Colon (tissue), 2 donors: ENCODE measurements at regions not wholly inside any gene's neighbourhood (a gene's known extent, or its start where the extent isn't known, plus 50 kb on each side); places are given as distances from the start of the nearest gene placed in this dataset.
A peak's percentile ranks its signal among the peaks of the same experiment; 100 is the strongest.

ENCODE experiments used
- FAIRE-seq: peaks from 2 replicates; lab custom pipeline; 2012; peaks lifted over from hg19 to GRCh38; lab: Jason Lieb, UNC
- donor health status: control.
- donor health status: control.

DNA sequence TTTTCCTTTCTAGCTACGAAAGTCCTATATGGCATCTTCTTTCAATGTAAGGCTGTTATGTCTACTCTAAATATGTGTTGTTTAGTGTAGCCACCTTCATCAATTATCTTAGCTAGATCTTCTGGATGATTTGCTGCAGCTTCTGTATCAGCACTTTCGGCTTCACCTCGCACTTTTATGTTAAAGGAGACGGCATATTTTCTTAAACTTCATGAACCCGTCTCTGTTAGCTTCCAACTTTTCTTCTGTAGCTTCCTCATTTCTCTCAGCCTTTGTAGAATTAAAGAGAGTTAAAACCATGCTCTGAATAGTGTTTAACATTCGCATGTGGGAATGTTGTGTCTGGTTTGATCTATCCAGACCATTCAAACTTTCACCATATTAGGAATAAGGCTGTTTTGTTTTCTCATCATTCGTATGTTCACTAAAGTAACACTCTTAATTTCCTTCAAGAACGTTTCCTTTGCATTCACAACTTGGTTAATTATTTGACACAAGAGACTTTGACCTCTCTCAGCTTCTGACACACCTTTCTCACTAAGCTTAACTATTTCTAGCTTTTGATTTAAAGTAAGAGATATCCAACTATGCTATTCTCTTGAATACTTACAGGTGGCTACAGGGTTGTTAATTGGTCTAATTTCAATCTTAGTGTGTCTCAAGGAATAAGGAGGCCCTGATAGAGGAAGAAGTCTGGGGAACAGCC lies 476.8 kb downstream of the GABRG1 start:
- FAIRE-seq, result peak; percentile 24

DNA sequence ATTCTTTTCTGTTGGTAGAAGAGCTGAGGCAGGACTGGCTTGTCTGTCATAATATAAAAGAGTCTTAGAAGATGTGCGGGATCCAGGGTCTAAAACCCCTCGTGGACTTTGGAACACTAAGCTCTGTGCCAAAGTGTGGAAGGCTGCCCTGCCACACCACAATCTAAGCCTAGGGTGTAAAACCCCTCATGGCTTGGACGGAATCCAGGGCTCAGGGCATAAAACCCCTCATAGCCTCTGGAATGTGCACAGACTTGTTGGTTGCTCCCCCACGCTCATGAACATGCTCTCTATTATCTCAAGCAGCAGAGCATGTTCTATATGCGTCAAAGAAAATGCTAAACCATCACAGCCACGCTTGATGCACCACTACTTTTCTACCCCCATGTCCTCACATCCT lies 483.6 kb downstream of the GABRG1 start:
- FAIRE-seq, result no peak

DNA sequence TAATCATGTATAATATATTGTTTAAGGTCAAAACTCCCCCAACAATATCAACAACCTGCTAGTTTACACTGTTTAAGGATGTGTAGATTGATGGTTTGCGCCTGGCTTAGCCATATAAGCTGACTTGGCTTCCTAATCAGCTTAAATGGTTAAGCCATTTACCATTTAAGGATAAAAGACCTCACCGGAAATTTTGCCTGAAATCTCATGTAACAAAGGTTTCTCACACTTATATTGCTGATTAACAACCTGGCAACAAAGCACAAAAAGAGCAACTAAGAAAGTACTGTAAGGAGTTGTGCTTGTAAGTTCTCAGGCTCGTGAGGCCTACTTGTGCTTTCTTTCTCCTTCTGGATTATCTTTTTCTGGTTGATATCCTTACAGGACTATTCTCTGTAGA lies 485.2 kb downstream of the GABRG1 start:
- FAIRE-seq, result no peak

DNA sequence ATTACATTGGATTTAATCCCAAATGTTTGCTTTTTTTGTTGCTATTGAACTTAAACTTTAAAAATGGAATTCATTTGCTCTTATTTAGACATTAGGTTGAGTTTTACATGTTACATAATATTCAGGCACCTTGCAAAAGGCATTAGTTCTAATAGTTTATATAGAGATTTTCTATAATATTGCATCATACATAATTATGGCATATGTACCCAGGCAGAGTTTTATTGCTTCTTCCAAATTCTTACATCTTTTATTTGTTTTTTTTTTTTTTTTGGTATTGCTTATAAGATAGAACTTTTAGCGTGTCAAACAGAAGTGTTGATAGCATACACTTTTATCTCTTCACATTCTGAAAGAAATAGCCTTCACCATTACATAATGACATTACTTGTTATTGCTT lies 487.7 kb downstream of the GABRG1 start:
- FAIRE-seq, result no peak

DNA sequence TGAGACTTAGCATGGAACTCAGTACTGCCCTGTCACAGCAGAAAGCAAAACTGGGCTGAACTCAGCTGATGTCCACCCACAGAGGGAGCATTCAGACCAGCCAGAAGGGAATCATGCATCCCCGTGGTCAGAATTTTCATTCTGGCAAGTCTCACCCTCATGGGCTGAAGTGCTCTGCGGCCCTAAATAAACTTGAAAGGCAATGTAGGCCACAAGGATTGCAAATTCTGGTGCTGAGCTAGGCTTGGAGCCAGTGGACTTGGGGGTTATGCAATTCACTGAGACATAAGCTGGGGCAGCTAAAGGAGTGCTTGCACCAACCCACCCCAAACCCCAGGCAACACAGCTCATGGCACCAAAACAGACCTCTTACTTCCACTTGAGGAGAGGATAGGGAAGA lies 494.1 kb downstream of the GABRG1 start:
- no peak for FAIRE-seq

DNA sequence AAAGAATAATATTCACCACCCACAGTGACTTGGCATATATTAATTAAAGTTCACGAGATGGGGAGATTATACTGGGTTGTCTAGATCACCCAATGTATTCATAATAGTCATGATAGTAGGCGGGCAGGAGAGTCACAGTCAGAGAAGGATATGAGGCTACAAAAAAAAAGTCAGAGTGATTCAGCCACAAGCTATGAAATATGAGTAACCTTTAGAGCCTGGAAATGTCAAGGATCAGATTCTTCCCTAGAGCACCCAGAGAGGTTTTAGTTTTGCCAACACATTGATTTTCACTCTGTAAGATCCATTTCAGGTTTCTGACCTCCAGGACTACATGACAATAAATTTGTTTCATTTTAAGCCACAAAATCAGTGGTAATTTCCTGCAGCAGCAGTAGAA lies 501.9 kb downstream of the GABRG1 start:
- no peak for FAIRE-seq

DNA sequence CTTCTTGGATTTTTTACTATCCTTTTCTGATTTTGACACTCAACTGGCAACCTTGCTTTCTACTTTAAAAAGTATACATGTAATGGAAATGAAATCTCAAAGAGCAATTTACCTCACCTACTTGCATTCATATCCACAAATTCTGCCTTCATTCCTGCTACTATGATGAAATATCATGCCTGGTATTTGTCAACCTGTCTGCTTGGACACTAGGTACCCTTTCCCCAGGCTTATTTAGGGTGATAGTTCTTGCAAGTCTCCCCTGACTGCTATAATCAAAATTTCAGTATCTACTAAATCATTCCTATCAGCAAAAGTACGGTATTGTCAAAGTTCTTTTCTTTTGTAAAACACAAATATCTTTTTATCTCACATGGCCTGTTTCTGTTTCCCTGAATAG lies 503.0 kb downstream of the GABRG1 start:
- no peak for FAIRE-seq

DNA sequence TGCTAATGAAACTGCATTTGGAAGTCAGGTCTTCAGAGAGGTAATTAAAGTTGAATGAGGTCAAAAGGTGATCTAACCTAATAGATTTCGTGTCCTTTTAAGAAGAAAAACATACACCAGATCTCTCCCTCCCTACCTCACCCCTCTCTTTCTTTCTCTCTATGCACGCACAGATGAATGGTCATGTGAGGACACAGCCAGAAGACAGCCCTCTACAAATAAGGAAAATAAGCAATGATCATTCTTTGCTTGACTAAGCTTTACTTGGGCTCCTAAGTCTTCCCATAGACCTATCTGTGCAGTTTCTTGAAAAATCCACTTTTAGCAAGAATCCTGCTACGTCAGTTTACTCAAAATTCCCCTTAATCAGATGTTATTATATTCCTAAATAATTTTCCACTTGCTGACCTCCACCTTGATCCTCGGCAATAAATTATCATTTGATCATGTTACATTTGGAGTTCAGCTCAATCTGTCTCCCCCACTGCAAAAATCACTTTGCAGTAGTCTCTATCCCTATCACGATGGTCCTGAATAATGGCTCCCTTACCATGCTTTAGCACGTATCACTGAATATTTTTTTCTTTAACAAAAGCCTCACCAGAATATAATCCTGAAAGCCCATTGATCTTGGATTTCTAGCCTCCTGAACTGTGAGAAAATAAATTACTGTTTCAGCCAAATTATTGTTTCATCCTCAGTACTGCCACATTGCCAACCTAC lies 527.3 kb downstream of the GABRG1 start:
- FAIRE-seq, result no peak

DNA sequence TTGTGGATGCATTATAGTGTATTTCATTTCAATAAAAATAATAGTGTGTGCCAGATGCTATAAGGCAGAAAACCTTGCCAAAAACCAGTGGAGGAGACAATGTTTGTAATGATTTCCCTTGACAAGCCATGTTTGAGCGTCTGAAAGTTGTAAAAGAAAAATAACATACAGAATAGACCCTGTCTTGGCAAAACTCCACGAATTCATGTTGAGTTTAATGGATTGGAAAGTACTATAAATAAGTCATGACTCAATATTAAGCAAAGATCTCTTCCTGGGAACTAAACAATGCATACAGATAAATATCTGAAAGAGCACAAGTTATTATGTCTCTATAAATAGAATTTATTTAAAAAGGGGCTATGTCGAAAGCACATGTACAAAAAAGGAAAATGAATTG lies 543.5 kb downstream of the GABRG1 start:
- no peak for FAIRE-seq

DNA sequence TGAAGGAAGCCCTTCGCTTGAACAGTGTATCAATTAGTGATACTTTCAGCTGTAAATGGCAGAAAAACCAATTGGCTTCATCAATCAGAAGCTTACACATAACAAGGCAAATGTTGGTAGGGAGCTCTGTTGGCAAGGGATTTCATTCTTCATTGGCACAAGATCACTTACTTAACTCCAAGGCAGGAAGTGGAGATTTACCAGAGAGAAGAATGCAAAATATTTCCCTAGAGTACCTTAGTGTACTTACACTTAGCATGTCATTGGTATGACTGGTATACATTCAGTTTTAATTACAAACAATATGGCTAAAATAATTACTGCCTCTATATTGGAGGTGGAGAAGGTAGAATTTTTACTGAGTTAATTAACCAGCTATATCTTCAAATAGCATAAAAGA lies 545.0 kb downstream of the GABRG1 start:
- no peak for FAIRE-seq

DNA sequence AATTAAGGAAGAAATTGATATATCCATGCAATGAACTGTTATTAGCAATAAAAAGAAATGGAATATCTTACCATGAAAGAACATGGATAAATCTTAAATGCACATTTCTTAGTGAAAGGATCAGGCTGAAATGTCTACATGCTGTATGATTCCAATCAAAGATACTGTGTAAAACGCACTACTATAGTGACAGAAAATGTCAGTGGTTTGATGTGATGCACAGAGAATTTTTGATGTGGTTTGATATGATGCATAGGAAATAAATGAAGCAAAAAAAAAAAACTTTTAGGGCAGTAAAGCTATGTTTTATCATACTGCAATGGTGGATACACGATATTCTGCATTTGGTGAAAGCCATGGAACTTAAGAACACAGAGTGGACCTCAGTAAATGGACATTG lies 547.6 kb downstream of the GABRG1 start:
- no peak for FAIRE-seq

DNA sequence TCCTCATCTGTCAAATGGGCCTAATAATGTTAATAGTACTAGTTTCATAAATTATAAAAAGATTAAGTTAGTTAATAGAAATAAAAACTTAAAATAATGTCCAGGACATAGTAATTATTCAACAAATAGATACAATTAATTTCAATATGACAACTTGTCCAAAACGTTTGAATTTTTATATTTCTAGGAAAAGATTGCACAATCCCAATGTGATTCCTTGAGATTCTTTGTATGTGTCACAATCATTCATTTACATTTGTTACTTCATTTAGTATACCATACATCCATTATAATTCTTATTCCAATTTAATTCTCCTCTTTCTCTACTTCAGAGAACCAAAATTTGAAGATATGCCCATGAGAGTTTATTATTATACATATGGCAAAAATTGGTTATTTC lies 554.2 kb downstream of the GABRG1 start:
- FAIRE-seq, result no peak

DNA sequence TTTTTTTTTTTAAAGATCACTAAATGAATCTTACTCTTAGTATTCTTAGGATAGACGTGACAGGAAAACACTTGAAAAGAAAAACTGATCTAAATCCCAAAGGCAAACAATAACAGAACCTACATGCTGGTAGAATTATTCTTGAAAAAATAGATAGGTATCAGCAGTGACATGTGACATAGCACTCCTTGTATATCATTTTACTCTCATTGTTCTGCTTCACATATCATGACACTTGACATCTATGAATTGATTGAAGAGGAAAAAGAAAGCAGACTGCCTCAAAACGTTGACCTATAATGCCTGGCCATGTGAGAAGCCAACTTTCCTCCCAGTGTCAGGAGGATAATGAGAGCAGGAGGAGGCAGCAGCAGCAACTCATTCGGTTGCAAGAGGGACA lies 555.2 kb downstream of the GABRG1 start:
- no peak for FAIRE-seq

DNA sequence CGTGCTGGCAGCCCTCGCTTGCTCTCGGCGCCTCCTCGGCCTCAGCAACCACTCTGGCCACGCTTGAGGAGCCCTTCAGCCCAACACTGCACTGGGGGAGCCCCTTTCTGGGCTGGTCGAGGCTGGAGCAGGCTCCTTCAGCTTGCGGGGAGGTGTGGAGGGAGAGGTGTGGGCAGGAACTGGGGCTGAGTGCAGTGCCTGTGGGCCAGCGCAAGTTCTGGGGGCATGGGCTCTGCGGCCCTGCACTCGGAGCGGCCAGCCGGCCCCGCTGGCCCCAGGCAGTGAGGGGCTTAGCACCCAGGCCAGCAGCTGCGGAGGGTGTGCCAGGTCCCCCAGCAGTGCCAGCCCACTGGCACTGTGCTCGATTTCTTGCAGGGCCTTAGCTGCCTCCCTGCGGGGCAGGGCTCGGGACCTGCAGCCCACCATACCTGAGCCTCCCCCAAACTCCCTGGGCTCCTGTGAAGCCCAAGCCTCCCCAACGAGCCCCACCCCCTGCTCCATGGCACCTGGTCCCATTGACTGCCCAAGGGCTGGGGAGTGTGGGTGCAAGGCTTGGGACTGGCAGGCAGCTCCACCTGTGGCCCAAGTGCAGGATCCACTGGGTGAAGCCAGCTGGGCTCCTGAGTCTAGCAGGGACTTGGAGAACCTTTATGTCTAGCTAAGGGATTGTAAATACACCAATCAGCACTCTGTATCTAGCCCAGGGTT lies 556.8 kb downstream of the GABRG1 start:
- no peak for FAIRE-seq

DNA sequence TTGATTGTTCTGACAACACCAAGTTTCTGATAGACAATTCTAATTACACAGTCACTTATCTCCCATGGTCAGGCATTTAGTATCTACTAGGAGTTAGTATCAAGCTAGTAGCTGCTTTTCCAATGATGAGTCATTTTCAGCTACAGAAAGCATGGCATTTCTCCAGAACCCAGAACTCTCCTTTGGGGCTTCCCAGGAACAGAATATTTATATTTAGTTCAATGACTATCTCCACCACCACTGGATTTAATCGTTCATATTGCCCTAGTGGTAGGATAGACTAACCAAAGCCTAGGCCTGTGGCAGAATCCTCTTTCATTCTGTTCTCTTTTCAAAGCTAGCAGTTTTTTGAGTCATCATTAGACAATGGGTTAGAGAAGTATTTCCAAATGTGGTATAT lies 569.4 kb downstream of the GABRG1 start:
- no peak for FAIRE-seq

DNA sequence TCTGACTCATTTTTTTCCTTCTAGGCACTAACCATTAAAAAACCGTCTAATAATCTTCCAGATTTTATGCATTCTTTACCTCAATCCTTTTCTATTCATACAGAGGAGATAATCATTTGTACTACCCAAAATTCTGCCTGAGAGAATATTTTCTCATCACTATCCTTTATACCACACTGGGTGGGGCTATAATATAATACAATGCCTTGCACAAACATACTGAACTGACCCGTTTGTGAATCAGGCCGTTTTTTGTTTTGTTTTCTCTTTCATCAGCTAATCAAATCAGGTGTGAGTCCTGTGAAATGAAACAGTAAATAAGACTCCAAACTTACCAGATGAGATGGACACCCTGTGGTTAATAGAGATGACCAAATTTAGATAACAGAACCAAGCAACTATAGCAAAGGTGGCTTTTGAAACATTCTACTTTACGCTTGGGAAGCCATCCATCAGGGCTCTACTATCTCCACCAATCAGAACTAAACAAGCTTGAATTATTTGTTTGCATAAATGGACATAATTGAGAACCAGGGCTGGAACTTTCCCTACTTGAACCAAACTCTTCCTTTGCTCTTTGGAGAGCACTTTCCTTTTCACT lies 573.0 kb downstream of the GABRG1 start:
- FAIRE-seq, result no peak

DNA sequence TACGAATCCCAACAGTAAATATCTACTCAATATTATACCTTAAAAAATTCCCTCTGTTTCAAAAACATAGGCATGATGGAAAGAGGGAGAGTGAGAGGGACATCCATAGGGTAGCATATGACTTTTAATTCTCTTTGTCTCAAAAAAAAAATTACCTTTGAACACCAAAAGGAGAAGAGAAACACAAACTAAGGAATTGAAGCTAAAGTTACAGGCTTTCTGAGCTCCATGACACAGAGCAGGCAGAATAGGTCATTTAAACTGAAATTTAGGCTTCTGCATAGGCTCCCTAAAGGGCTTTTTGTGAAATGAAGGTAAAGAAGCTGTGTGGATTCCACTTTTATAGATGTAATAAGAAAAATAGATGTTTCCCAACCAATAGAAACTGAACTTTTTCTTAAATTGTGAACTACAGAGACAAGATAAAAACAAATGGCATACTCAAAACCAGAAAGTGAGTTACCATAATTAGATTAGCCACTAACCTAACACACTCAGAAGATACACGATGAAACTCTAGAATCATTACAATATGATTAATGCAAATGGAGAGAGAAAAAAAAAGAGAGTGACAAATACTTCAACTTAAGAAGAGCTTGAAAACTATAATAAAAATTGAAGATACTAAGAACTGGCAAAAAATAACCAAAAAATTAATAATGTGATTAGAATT lies 584.6 kb downstream of the GABRG1 start:
- no peak for FAIRE-seq

DNA sequence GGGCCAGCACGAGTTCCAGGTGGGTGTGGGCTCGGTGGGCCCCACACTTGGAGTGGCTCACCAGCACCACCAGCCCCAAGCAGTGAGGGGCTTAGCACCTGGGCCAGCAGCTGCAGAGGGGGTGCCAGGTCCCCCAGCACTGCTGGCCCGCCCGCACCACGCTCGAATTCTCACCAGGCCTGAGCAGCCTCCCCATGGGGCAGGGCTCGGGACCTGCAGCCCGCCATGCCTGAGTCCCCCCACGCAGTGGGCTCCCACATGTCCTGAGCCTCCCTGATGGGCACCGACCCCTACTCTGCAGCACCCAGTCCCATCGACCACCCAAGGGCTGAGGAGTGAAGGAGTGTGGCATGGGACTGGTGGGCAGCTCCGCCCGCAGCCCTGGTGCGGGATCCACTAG lies 593.4 kb downstream of the GABRG1 start:
- FAIRE-seq, result no peak

DNA sequence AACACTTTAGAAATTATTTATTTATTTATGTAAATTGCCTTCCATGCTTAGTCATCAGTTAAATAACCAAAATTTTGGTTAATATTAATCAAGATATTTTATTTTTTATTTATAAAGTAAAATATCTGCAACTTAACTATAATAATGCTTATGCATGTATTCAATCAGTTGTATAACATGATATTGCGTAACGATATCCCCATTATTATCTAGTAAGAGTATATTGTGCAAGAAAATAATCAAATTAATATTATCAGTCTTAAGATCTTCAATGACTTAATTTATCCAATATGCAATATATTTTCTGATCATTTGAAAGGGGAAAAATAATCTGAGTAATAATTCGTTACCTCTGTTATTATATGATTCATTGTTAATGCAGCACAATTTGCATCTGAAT lies 596.7 kb downstream of the GABRG1 start:
- FAIRE-seq, result no peak

DNA sequence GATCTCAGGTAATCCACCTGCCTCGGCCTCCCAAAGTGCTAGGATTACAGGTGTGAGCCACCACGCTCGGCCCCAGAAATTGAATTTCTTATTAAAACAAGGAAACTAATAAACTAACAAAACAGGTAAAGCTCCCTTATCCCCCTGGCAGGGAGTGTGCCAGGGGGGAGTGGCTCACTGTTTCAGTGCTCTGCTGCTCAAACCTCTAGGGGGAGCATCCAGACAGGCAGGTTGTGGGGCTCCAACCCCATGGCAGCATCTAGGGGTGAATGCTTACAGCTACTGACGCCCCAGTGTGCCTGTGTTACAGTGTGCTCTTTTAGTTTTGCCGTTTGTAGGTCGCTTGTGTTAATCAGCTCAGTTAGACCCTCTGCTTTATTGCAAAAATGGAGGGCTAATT lies 605.0 kb downstream of the GABRG1 start:
- no peak for FAIRE-seq

DNA sequence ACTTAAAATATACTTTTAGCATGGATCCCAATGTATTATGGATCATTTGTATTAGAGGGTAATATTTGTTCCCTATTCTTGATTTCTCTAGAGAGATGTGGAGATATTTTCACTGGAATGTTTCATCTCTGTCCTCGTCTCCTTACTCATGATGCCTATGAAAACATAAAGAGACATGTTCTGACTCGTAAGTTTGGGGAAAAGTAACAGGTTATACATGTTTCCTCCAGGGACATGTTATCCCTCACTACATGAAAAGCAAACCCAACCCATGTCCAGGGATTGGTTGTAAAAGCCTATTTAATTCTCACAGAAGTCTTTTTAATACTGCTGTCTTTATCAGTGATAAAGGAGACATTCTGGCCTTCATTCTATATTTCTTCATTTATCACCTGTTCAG lies 621.4 kb downstream of the GABRG1 start:
- no peak for FAIRE-seq

DNA sequence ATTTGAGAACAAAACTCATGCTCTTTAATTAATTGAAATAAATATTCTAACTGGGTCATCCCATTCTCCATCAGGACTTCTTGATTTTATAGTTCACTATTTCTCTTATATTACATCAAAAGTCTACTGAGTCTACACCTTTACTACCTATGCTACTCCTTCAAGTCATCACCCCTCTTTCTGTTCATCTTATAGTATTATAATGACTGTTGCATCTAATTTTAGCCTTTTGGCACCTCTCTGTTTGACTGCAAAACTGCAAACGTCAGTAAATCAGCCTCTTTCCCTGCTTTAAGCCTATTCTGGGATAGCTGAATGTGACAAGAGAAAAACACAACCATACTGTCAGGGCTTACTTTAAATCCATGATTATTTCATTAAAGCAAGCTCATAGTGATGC lies 639.1 kb downstream of the GABRG1 start:
- FAIRE-seq, result no peak

DNA sequence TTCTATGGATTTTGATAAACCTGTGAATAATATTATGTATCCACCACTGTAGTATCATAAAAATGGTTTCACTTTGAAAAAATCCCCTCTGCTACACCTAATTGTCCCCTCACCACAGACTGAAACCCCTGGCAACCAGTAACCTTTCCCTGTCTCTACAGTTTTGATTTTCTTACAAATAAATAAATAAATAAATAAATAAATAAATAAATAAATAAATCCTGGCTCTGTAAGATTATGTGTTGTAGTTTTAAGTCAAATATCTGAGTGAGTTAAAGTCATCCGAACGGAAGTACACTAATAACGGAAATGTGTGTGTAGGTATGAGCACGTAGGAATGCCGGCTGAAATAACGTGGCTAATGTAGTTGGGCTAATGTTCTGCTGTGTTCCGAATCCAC lies 641.5 kb downstream of the GABRG1 start:
- no peak for FAIRE-seq
